Right lobe of liver (tissue), 6 donors: ENCODE measurements at regions not wholly inside any gene's neighbourhood (a gene's known extent, or its start where the extent isn't known, plus 50 kb on each side); places are given as distances from the start of the nearest gene placed in this dataset.

Source experiments
- ATAC-seq, 4 donors: fragments of 200-7000 bp; cut with Tn5 transposase; one replicate each; pipeline ENCODE4 v1.9.1; 2020; ENCODE audit warnings: mild to moderate bottlenecking in 4 of 4, moderate library complexity in 4 of 4
- DNase-seq, 3 donors: peaks; one replicate each; pipeline ENCODE4 v3.0.0-alpha.2; 2020
- H3K27ac ChIP-seq, 3 donors: fragments of 200-600 bp; one replicate each; pipeline ENCODE4 v1.8.0; 2022
- H3K27me3 ChIP-seq, 2 donors: fragments of 200-600 bp; one replicate each; pipeline ENCODE4 v1.8.0; 2022
- H3K36me3 ChIP-seq, 4 donors: fragments of 200-600 bp; sonication (generic) in 1 of 4; one replicate each; pipeline versions ENCODE4 v1.5.1 to v1.8.0; 2017 to 2022; ENCODE audit warnings: control low read depth in 1 of 4
- H3K4me1 ChIP-seq, 4 donors: fragments of 200-600 bp; sonication (generic) in 1 of 4; one replicate each; pipeline versions ENCODE4 v1.5.1 to v1.8.0; 2017 to 2022; ENCODE audit warnings: control low read depth in 1 of 4
- H3K4me3 ChIP-seq, 3 donors: fragments of 200-600 bp; one replicate each; pipeline ENCODE4 v1.8.0; 2022
- H3K9me3 ChIP-seq, 4 donors: fragments of 200-600 bp; sonication (generic) in 1 of 4; one replicate each; pipeline versions ENCODE4 v1.5.1 to v1.8.0; 2017 to 2022; ENCODE audit warnings: control low read depth in 1 of 4
- CTCF ChIP-seq, 4 donors: fragments of 200-600 bp in 3 of 4; fragments of 450-650 bp in 1 of 4; IDR thresholded peaks; one replicate each; pipeline versions ENCODE4 v1.5.1 to v1.8.0; 2016 to 2022; ENCODE audit warnings: antibody characterized with exemption in 4 of 4, mild to moderate bottlenecking in 2 of 4
- POLR2A ChIP-seq: fragments of 450-650 bp; IDR thresholded peaks from one replicate; pipeline ENCODE4 v1.6.1; 2017; ENCODE audit warnings: antibody characterized with exemption, mild to moderate bottlenecking
- WGBS: methylation state at CpG from one replicate; pipeline ENCODE4 v1.1.6; 2018; ENCODE audit warnings: low coverage, low lambda C conversion rate; ENCODE audit not compliant: insufficient coverage; ENCODE audit errors: missing lambda C conversion rate; 5-methylcytosine and 5-hydroxymethylcytosine counted together
- intact Hi-C, 2 donors: fragments of 100-400 bp; cut with DNase I; formaldehyde crosslinking; loops; one replicate each; pipeline versions ENCODE4 v1.11.2 to v1.14.1; 2022
- donor health status: DM: no; HTN: yes; CAD: no.
- donor health status: DM: no; HTN: no; CAD: no.
- donor health status: DM: no; HTN: no; CAD: no.
- donor health status: DM: no; HTN: yes; CAD: no.
- donor health status: DM: no; HTN: yes; CAD: no.

DNA sequence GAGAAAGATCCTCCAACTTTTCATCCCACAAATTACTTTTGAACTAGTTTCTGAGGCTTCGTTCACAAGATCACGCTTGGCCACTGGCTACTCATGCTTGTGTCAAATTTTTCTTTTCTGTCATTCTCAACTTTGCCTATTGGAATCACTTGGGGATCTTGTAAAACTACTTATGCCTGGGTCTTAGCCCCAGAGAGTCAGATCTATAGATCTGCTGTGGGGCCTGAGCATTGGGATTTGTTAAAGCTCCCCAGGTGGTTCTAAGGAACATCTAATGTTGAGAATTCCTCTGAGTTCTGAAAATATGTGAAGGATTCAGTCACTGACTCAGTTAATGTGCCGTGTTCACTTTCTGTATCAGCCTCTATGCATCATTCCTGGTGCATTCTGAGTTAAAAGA lies 71.7 kb upstream of the VGLL3 start:
- DNase-seq (no peak), ATAC-seq (no peak)
- Histone ChIP-seq H3K4me3 (no peak overlapping the region), H3K27ac (no peak overlapping the region), H3K9me3 (no peaks in the 10 kb centered on the region), H3K4me1 (no peaks in the 10 kb centered on the region), H3K36me3 (no peaks in the 10 kb centered on the region), H3K27me3 (no peaks in the 10 kb centered on the region)
- intact Hi-C loops, result no loop called here
- WGBS, result 73% methylated on average over 3 of the region's 3 CpGs
- TF ChIP-seq POLR2A (no peak), CTCF (IDR thresholded peaks at IDR 0.05) (no peak)

DNA sequence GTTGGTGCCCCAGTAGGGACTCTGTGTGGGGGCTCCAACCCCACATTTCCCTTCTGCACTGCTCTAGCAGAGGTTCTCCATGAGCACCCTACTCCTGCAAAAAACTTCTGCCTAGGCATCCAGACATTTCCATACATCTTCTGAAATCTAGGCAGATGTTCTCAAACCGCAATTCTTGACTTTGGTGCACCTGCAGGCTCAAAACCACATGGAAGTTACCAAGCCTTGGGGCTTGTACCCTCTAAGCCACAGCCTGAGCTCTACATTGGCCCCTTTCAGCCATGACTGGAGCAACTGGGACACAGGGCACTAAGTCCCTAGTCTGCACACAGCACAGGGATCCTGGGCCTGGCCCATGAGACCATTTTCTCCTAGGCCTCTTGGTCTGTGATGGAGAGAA lies 66.5 kb upstream of the VGLL3 start:
- no peak for TF ChIP-seq CTCF (IDR thresholded peaks at IDR 0.05)
- no peak for TF ChIP-seq POLR2A
- intact Hi-C loops, result no loop called here
- ATAC-seq, result no peak
- Histone ChIP-seq H3K4me1 (no peaks in the 10 kb centered on the region), H3K4me3 (no peak overlapping the region), H3K9me3 (no peaks in the 10 kb centered on the region), H3K27me3 (no peaks in the 10 kb centered on the region), H3K27ac (no peak overlapping the region), H3K36me3 (no peaks in the 10 kb centered on the region)
- 57% methylated on average over 1 of the region's 1 CpG for WGBS
- DNase-seq, result no peak

DNA sequence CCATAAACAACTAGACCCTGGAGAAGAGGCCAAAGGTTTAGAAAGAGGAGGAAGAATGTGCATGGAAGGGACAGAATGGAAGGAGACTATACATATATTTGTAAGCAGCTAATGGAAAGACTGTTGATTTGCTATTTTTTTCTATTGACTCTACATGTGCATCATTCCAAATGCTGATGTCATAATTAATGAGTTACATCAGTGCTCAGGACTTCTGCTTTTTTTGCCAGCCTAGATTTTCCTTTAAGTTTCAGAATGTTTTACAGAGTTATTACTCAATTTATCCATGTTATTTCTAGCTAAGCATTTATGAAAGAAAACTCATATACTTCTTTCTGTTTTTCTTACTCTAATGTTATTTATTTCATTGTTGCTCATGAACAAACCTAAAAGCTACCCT lies 62.6 kb upstream of the VGLL3 start:
- intact Hi-C loops, result no loop called here
- no peak for DNase-seq

DNA sequence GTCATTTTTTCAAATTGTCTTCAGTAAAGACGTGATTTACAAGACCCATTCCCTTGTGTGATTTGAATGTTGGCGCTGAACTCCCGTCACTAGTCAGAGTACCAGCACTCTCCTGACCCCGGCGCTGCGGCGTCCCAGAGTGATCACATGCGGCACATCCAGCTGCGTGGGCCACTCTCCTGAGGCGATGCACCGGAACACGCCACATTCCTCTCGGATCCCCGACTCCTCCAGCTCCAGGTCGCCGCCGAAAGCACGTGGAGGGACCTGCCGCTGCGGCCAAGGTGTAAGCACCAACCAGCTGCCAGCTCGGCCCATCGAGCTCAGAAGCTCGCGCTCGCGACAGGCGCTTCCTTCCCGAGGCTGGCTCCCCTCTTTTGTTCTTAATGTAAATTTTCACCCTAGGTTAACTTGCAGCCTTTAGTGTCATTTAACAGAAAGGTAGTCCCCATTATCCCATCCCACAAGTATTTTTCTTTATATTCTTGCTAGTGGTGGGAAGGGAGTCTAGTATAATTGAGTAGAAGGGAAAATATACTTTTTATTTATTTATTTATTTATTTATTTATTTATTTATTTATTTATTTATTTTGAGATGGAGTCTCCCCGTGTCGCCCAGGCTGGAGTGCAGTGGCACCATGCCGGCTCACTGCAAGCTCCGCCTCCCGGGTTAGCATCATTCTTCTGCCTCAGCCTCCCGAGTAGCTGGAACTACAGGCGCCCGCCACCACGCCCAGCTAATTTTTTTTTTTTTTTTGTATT lies 61.7 kb upstream of the VGLL3 start:
- intact Hi-C loops, result no loop called here
- 87% methylated on average over 23 of the region's 37 CpGs for WGBS
- Histone ChIP-seq H3K36me3 (no peaks in the 10 kb centered on the region), H3K4me3 (no peak overlapping the region), H3K27me3 (no peaks in the 10 kb centered on the region), H3K27ac (no peak overlapping the region), H3K4me1 (no peaks in the 10 kb centered on the region), H3K9me3 (no peaks in the 10 kb centered on the region)
- TF ChIP-seq POLR2A (no peak), CTCF (IDR thresholded peaks at IDR 0.05) (no peak)
- peak in 1 of 3 donors; percentile 47 for DNase-seq
- ATAC-seq, result no peak

More for the DNA sequence above, 62.6 kb upstream of the VGLL3 start:
- H3K4me3 ChIP-seq, result no peak overlapping the region
- no peak for ATAC-seq
- H3K4me1 ChIP-seq, result no peaks in the 10 kb centered on the region
- H3K27ac ChIP-seq, result no peak overlapping the region
- no peaks in the 10 kb centered on the region for H3K27me3 ChIP-seq
- no peak for TF ChIP-seq CTCF (IDR thresholded peaks at IDR 0.05)
- TF ChIP-seq POLR2A, result no peak
- H3K9me3 ChIP-seq, result no peaks in the 10 kb centered on the region
- H3K36me3 ChIP-seq, result no peaks in the 10 kb centered on the region

DNA sequence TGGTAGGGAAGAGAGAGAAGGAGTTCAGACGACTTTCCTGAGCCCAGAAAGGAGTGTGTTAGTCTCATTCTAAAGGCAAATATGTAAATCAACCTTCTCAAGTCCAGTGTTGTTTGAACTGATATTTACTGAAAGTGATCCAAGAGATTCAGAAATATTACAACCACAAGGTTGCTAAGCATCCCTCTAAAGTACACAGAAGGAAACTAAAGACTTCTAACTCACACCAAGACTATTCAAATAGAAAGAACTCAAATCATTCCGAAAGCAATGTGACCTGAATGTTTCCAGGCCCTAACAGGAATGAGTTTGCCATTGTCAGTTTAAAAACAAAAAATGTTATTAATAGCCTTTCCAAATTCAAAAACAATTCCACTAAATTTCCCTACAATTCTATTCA lies 56.9 kb upstream of the VGLL3 start:
- H3K36me3 ChIP-seq, result no peaks in the 10 kb centered on the region
- no peak for TF ChIP-seq POLR2A
- TF ChIP-seq CTCF (IDR thresholded peaks at IDR 0.05), result no peak

More for the DNA sequence above, 56.9 kb upstream of the VGLL3 start:
- WGBS, result 42% methylated on average over 2 of the region's 2 CpGs
- intact Hi-C loops, result no loop called here
- ATAC-seq (no peak), DNase-seq (no peak)
- Histone ChIP-seq H3K4me1 (no peaks in the 10 kb centered on the region), H3K27me3 (no peaks in the 10 kb centered on the region), H3K4me3 (no peak overlapping the region), H3K9me3 (no peaks in the 10 kb centered on the region), H3K27ac (no peak overlapping the region)
